Upper lobe of left lung (tissue), 6 donors: ENCODE measurements at regions not wholly inside any gene's neighbourhood (a gene's known extent, or its start where the extent isn't known, plus 50 kb on each side); places are given as distances from the start of the nearest gene placed in this dataset.
"Not testable (repeated sequence)": the region's sequence is repeated elsewhere in the genome, so short reads cannot be mapped to it uniquely, and the experiment has no call there.

Experiments
- ATAC-seq, 2 donors: fragments of 200-7000 bp; cut with Tn5 transposase; one replicate each; pipeline ENCODE4 v1.9.1; 2022; ENCODE audit warnings: mild to moderate bottlenecking in 2 of 2, moderate library complexity in 2 of 2; ENCODE audit not compliant: low FRiP score in 2 of 2
- DNase-seq, 2 donors: peaks; one replicate each; pipeline ENCODE4 v3.0.0-alpha.2; 2019 to 2020
- H3K27ac ChIP-seq, 4 donors: fragments of 200-600 bp; sonication (generic); one replicate each; pipeline ENCODE4 v1.5.1; 2016 to 2019
- H3K27me3 ChIP-seq, 4 donors: fragments of 200-600 bp; sonication (generic); one replicate each; pipeline ENCODE4 v1.5.1; 2017 to 2019
- H3K36me3 ChIP-seq, 4 donors: fragments of 200-600 bp; sonication (generic); one replicate each; pipeline ENCODE4 v1.5.1; 2016 to 2019
- H3K4me1 ChIP-seq, 4 donors: fragments of 200-600 bp; sonication (generic); one replicate each; pipeline ENCODE4 v1.5.1; 2018 to 2019
- H3K4me3 ChIP-seq, 4 donors: fragments of 200-600 bp; sonication (generic); one replicate each; pipeline ENCODE4 v1.5.1; 2017 to 2019; ENCODE audit warnings: mild to moderate bottlenecking in 2 of 4, moderate library complexity in 1 of 4
- H3K9me3 ChIP-seq, 4 donors: fragments of 200-600 bp; sonication (generic); one replicate each; pipeline ENCODE4 v1.5.1; 2018 to 2019
- CTCF ChIP-seq, 6 experiments: fragments of 450-650 bp in 4 of 6; fragments of 200-600 bp in 2 of 6; sonication (generic) in 2 of 6; IDR thresholded peaks; one replicate each; pipeline ENCODE4 v1.5.1; 2016 to 2019; ENCODE audit warnings: antibody characterized with exemption in 6 of 6
- EP300 ChIP-seq, 4 donors: sonication (generic); formaldehyde crosslinking; IDR thresholded peaks; one replicate each; pipeline ENCODE4 v1.5.1; 2017; ENCODE audit warnings: antibody characterized with exemption in 4 of 4, control low read depth in 2 of 4
- POLR2A ChIP-seq, 4 donors: fragments of 450-650 bp; IDR thresholded peaks; one replicate each; pipeline ENCODE4 v1.5.1; 2016 to 2017; ENCODE audit warnings: antibody characterized with exemption in 4 of 4, mild to moderate bottlenecking in 2 of 4
- POLR2AphosphoS5 ChIP-seq, 2 donors: sonication (generic); formaldehyde crosslinking; IDR thresholded peaks; one replicate each; pipeline ENCODE4 v1.5.1; 2017; ENCODE audit warnings: antibody characterized with exemption in 2 of 2
- WGBS, 2 donors: methylation state at CpG; one replicate each; pipeline ENCODE4 v1.1.5; 2017 to 2018; 5-methylcytosine and 5-hydroxymethylcytosine counted together
- donor health status: DM: no; HTN: no; CAD: no; lungs with moderate emphysema.
- donor health status: DM: no; HTN: yes; CAD: no; lungs with severe emphysema.

DNA sequence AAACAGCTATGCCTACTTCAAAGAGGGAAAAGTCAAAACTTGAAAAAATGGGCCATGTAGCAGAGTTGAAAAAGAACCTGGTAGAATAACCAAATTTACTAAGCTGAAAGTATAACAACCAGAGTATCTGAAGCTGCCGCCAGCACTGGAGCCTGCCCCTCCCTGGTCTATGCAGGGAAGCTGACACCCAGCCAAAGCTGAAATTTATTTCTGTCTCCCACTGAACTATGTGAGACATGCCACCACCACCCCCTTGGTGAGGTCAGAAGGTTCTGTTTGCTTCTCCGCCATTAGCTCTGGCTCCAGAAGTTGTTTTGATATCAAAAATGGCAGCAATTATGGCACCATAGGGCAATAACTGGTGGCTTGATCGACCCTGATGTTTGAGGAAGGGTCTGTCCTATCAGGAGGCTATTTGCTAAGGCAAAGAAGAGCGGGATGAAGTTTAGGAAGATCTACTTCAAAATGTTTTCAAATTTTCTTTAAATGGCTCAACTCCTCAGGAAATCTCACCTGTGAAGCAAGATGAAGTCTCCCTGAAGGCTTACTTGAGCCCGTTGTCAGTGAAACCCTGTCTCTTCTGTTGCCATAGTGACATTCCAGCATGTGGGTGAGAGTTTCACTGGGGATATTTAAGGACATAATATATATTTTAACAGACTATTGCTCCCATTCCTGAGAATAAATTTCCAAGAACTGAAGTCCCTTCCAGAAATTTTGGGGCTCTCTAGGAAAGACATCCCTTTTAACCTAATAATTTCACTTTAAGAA, 122.0 kb downstream of the COPRS start:
- DNase-seq: no peak
- no peak overlapping the region for H3K4me3 ChIP-seq
- no peak for ATAC-seq
- no peak for TF ChIP-seq POLR2A (IDR thresholded peaks at IDR 0.05)
- TF ChIP-seq EP300 (IDR thresholded peaks at IDR 0.05): no peak
- no peak for TF ChIP-seq CTCF (IDR thresholded peaks at IDR 0.05)
- TF ChIP-seq POLR2AphosphoS5 (IDR thresholded peaks at IDR 0.05): no peak
- H3K4me1 ChIP-seq: no peaks in the 10 kb centered on the region
- H3K27ac ChIP-seq: no peak overlapping the region
- no peaks in the 10 kb centered on the region for H3K36me3 ChIP-seq
- 77 to 83% methylated on average over 5 of the region's 5 CpGs for WGBS, 2 donors
- H3K27me3 ChIP-seq: no peaks in the 10 kb centered on the region
- no peaks in the 10 kb centered on the region for H3K9me3 ChIP-seq

GRCh38 chr17:31733326-31733725, 125.7 kb downstream of the COPRS start:
- no peak for ATAC-seq
- WGBS, 2 donors: 89 to 100% methylated on average over 1 to 7 of the region's 7 CpGs
- H3K27ac ChIP-seq: no peak overlapping the region

DNA sequence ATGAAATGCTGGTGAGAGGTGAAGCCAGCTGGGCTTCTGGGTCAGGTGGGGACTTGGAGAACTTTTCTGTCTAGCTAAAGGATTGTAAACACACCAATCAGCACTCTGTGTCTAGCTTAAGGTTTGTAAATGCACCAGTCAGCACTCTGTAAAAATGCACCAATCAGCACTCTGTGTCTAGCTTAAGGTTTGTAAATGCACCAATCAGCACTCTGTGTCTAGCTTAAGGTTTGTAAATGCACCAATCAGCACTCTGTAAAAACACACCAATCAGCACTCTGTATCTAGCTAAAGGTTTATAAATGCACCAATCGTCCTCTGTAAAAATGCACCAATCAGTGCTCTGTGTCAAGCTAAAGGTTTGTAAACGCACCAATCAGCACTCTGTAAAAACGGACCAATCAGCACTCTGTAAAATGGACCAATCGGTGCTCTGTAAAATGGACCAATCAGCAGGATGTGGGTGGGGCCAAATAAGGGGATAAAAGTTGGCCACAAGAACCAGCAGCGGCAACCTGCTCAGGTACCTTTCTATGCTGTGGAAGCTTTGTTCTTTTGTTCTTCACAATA, 127.4 kb downstream of the COPRS start:
- not testable (repeated sequence) for H3K4me3 ChIP-seq, H3K27me3 ChIP-seq, H3K36me3 ChIP-seq, DNase-seq, H3K4me1 ChIP-seq, ATAC-seq, H3K27ac ChIP-seq, H3K9me3 ChIP-seq
- 94 to 95% methylated on average over 5 of the region's 5 CpGs for WGBS, 2 donors

More at GRCh38 chr17:31733326-31733725, 125.7 kb downstream of the COPRS start:
- Histone ChIP-seq H3K4me1 (no peaks in the 10 kb centered on the region), H3K9me3 (no peaks in the 10 kb centered on the region), H3K4me3 (no peak overlapping the region), H3K36me3 (no peaks in the 10 kb centered on the region), H3K27me3 (no peaks in the 10 kb centered on the region)
- no peak for TF ChIP-seq CTCF (IDR thresholded peaks at IDR 0.05)
- no peak for TF ChIP-seq POLR2A (IDR thresholded peaks at IDR 0.05)
- no peak for TF ChIP-seq EP300 (IDR thresholded peaks at IDR 0.05)
- no peak for TF ChIP-seq POLR2AphosphoS5 (IDR thresholded peaks at IDR 0.05)
- DNase-seq: no peak

GRCh38 chr17:31731118-31731517, 127.9 kb downstream of the COPRS start:
- H3K4me1 ChIP-seq: no peaks in the 10 kb centered on the region
- H3K4me3 ChIP-seq: no peak overlapping the region
- no peak for ATAC-seq
- DNase-seq: no peak
- WGBS, 2 donors: 93% methylated on average over 3 of the region's 3 CpGs
- H3K27ac ChIP-seq: no peak overlapping the region
- TF ChIP-seq CTCF (IDR thresholded peaks at IDR 0.05): no peak
- no peak for TF ChIP-seq POLR2AphosphoS5 (IDR thresholded peaks at IDR 0.05)
- no peak for TF ChIP-seq EP300 (IDR thresholded peaks at IDR 0.05)
- H3K27me3 ChIP-seq: no peaks in the 10 kb centered on the region
- no peaks in the 10 kb centered on the region for H3K36me3 ChIP-seq
- H3K9me3 ChIP-seq: no peaks in the 10 kb centered on the region

DNA sequence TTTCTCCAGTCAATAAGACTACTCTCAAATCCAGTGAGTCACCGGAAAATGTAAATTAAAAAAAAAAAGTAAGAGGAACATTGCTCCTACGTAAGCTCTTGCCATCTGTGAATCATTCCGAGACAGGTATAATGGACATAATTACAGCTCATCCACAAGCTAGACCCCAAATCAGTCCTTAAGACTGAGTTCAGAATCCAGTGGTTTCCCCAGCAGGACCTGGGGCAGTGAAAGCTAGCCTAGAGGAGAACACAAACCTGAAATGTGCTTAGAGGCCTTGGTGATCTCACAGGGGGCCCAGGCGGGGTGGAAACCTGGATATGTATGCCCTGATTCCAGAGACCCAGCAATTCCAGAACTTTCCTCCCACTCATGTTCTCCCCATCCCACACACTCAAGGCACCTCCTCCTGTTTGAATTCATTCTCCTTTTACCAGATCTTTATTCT, 132.0 kb downstream of the COPRS start:
- ATAC-seq (no peak), DNase-seq (no peak)
- no peaks in the 10 kb centered on the region for H3K27me3 ChIP-seq
- WGBS, 2 donors: 83 to 91% methylated on average over 4 of the region's 4 CpGs
- no peak overlapping the region for H3K4me3 ChIP-seq
- TF ChIP-seq POLR2AphosphoS5 (IDR thresholded peaks at IDR 0.05) (no peak), CTCF (IDR thresholded peaks at IDR 0.05) (no peak), EP300 (IDR thresholded peaks at IDR 0.05) (no peak), POLR2A (IDR thresholded peaks at IDR 0.05) (no peak)
- H3K4me1 ChIP-seq: peaks cover 2 to 9% (median 7%) of the 10 kb centered on the region in 4 donors
- H3K36me3 ChIP-seq: no peaks in the 10 kb centered on the region
- no peaks in the 10 kb centered on the region for H3K9me3 ChIP-seq
- H3K27ac ChIP-seq: no peak overlapping the region
